Vagina (tissue), 2 donors: ENCODE measurements at regions not wholly inside any gene's neighbourhood (a gene's known extent, or its start where the extent isn't known, plus 50 kb on each side); places are given as distances from the start of the nearest gene placed in this dataset.

Source experiments
- POLR2A ChIP-seq, 2 donors: fragments of 450-650 bp; IDR thresholded peaks; one replicate each; pipeline ENCODE4 v1.6.1; 2017; ENCODE audit warnings: antibody characterized with exemption in 2 of 2, mild to moderate bottlenecking in 2 of 2, moderate library complexity in 2 of 2
- TF ChIP-seq, protein P1 (sequence below), 3 experiments: fragments of 450-650 bp in 2 of 3; fragments of 200-600 bp in 1 of 3; sonication (generic) in 1 of 3; IDR thresholded peaks; one replicate each; pipeline ENCODE4 v1.5.1; 2017 to 2019; ENCODE audit warnings: antibody characterized with exemption in 3 of 3, mild to moderate bottlenecking in 2 of 3, moderate library complexity in 2 of 3

DNA sequence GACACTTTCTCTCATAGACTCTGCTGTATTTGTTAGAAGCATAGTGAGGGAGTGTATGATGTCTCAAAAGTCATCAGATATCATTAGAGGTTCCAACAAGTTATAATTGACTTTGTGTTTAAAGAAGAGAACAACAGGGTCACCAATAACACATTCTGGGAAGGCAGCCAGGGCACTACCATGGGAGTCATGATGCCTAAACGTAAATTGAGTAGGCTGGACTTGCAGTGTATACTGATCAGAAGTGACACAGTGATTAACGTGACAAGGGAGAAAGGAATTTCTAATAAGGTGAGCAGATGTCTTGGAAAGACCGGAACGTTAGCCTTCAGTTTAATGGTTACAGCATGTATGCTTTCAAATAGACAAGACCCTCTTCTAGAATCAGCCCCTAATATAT is 973.2 kb downstream of the NCAM2 start:
- TF ChIP-seq POLR2A (IDR thresholded peaks at IDR 0.05): no peak
- TF ChIP-seq, protein P1, sequence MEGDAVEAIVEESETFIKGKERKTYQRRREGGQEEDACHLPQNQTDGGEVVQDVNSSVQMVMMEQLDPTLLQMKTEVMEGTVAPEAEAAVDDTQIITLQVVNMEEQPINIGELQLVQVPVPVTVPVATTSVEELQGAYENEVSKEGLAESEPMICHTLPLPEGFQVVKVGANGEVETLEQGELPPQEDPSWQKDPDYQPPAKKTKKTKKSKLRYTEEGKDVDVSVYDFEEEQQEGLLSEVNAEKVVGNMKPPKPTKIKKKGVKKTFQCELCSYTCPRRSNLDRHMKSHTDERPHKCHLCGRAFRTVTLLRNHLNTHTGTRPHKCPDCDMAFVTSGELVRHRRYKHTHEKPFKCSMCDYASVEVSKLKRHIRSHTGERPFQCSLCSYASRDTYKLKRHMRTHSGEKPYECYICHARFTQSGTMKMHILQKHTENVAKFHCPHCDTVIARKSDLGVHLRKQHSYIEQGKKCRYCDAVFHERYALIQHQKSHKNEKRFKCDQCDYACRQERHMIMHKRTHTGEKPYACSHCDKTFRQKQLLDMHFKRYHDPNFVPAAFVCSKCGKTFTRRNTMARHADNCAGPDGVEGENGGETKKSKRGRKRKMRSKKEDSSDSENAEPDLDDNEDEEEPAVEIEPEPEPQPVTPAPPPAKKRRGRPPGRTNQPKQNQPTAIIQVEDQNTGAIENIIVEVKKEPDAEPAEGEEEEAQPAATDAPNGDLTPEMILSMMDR (IDR thresholded peaks at IDR 0.05): no peak
